Uterus (tissue), 2 donors: ENCODE measurements at regions not wholly inside any gene's neighbourhood (a gene's known extent, or its start where the extent isn't known, plus 50 kb on each side); places are given as distances from the start of the nearest gene placed in this dataset.

ENCODE experiments used
- POLR2A ChIP-seq, 2 donors: fragments of 450-650 bp; IDR thresholded peaks; one replicate each; pipeline ENCODE4 v1.6.1; 2016; ENCODE audit warnings: antibody characterized with exemption in 2 of 2, mild to moderate bottlenecking in 1 of 2, moderate library complexity in 1 of 2
- TF ChIP-seq, protein P1 (sequence below), 4 experiments: fragments of 200-600 bp in 2 of 4; fragments of 450-650 bp in 2 of 4; sonication (generic) in 2 of 4; IDR thresholded peaks; one replicate each; pipeline ENCODE4 v1.5.1; 2016 to 2019; ENCODE audit warnings: antibody characterized with exemption in 4 of 4, mild to moderate bottlenecking in 2 of 4, moderate library complexity in 1 of 4

DNA sequence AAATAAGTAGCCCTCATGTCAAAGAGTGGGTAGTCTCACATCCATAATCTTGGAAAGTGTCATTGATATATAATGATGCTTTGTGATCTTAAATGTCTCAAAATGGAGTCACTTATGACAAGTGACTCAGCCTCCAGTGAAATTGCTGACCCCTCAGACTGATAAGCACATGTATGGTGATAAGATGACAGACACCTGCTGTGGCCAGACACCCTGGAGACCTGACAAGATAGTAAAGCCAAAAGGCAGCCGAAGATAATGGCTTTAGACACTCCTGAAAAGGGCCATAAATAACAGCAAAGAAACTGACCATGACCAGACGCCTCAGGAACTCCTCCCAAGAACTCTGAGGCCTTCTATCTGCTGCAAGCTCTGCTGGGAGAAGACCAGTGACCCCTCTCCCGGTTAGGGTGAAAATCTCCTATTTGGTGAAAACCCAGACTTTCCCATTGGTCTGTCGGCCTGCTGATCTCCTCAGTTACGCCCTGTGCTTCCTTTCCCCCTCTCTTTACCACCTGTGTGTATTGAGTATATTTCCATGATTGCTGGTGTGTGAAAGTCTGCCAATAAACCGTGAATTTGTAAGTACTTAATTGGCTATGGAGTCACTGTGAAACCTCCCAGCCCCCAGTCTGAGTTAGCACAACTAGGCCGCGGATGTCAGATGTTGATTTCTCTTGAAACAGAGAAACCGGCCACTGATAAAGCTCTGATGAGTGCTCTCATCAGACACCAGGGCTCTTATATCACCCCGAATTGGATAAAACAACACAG lies 226.7 kb upstream of the MYOCD start:
- TF ChIP-seq, protein P1, sequence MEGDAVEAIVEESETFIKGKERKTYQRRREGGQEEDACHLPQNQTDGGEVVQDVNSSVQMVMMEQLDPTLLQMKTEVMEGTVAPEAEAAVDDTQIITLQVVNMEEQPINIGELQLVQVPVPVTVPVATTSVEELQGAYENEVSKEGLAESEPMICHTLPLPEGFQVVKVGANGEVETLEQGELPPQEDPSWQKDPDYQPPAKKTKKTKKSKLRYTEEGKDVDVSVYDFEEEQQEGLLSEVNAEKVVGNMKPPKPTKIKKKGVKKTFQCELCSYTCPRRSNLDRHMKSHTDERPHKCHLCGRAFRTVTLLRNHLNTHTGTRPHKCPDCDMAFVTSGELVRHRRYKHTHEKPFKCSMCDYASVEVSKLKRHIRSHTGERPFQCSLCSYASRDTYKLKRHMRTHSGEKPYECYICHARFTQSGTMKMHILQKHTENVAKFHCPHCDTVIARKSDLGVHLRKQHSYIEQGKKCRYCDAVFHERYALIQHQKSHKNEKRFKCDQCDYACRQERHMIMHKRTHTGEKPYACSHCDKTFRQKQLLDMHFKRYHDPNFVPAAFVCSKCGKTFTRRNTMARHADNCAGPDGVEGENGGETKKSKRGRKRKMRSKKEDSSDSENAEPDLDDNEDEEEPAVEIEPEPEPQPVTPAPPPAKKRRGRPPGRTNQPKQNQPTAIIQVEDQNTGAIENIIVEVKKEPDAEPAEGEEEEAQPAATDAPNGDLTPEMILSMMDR (IDR thresholded peaks at IDR 0.05), result no peak
- TF ChIP-seq POLR2A (IDR thresholded peaks at IDR 0.05), result no peak
